Peyer's patch (tissue), 4 donors: ENCODE measurements at regions not wholly inside any gene's neighbourhood (a gene's known extent, or its start where the extent isn't known, plus 50 kb on each side); places are given as distances from the start of the nearest gene placed in this dataset.

Source experiments
- CTCF ChIP-seq, 6 experiments: fragments of 450-650 bp in 4 of 6; fragments of 200-600 bp in 2 of 6; sonication (generic) in 1 of 6; IDR thresholded peaks; one replicate each; pipeline ENCODE4 v1.5.1; 2017 to 2019; ENCODE audit warnings: antibody characterized with exemption in 6 of 6, mild to moderate bottlenecking in 3 of 6, moderate library complexity in 1 of 6
- POLR2A ChIP-seq, 2 donors: fragments of 450-650 bp; IDR thresholded peaks; one replicate each; pipeline ENCODE4 v1.5.1; 2017; ENCODE audit warnings: antibody characterized with exemption in 2 of 2, mild to moderate bottlenecking in 2 of 2, moderate library complexity in 2 of 2

DNA sequence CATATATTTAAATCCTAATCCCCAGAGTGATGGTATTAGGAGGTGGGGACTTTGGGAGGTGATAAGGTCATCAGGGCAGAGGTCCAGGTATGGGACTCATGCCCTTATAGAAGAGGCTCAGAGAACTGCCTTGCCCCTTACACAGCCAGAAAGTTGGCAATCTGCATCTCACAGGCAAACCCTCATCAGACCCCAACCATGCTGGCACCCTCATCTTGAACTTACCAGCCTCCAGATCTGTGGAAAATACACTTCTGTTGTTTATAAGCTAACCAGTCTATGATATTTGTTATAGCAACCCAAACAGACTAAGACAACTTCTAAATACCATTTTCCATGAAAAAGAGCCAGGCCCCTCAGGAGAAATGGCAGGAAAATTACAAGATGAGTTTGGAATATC, 69.3 kb upstream of the PRDX6 start:
- no peak for TF ChIP-seq CTCF (IDR thresholded peaks at IDR 0.05)
- no peak for TF ChIP-seq POLR2A (IDR thresholded peaks at IDR 0.05)
